AG09309 (cell line): ENCODE measurements at regions not wholly inside any gene's neighbourhood (a gene's known extent, or its start where the extent isn't known, plus 50 kb on each side); places are given as distances from the start of the nearest gene placed in this dataset.

Experiments
- DNase-seq: peaks from one replicate; pipeline ENCODE4 v3.0.0-alpha.2; 2010; ENCODE audit warnings: low read depth
- H3K4me3 ChIP-seq: 2 replicates; pipeline ENCODE4 v1.5.1; 2011; ENCODE audit warnings: mild to moderate bottlenecking, low read depth, low read length, moderate library complexity; ENCODE audit not compliant: control insufficient read depth
- CTCF ChIP-seq: IDR thresholded peaks from 2 replicates; pipeline ENCODE4 v1.5.1; 2011; ENCODE audit warnings: mild to moderate bottlenecking, low read depth, low read length, inconsistent platforms; ENCODE audit not compliant: insufficient read depth, control insufficient read depth; ENCODE audit errors: missing control alignments

- TF ChIP-seq CTCF = no peak
- no peak for DNase-seq
- H3K4me3 ChIP-seq = no peak overlapping the region
Observed at GRCh38 chr10:83176901-83177300, 962.4 kb upstream of the GHITM start.

- DNase-seq = no peak
- TF ChIP-seq CTCF = no peak
- no peak overlapping the region for H3K4me3 ChIP-seq
Observed at GRCh38 chr10:83178526-83178925, 960.8 kb upstream of the GHITM start.

- no peak for DNase-seq
- no peak overlapping the region for H3K4me3 ChIP-seq
- TF ChIP-seq CTCF = no peak
Observed at GRCh38 chr10:83179371-83179770, 959.9 kb upstream of the GHITM start.

GRCh38 chr10:83182076-83182475 lies 957.2 kb upstream of the GHITM start:
- no peak for TF ChIP-seq CTCF
- DNase-seq = no peak
- H3K4me3 ChIP-seq = no peak overlapping the region

GRCh38 chr10:83184641-83185040 lies 954.7 kb upstream of the GHITM start:
- no peak for TF ChIP-seq CTCF
- DNase-seq = no peak
- no peak overlapping the region for H3K4me3 ChIP-seq

GRCh38 chr10:83190614-83191013 lies 948.7 kb upstream of the GHITM start:
- no peak for TF ChIP-seq CTCF
- no peak overlapping the region for H3K4me3 ChIP-seq
- no peak for DNase-seq

GRCh38 chr10:83193026-83193425 lies 946.3 kb upstream of the GHITM start:
- no peak for TF ChIP-seq CTCF
- DNase-seq = no peak
- H3K4me3 ChIP-seq = no peak overlapping the region
